ENCODE measurements at regions not wholly inside any gene's neighbourhood (a gene's known extent, or its start where the extent isn't known, plus 50 kb on each side); places are given as distances from the start of the nearest gene placed in this dataset.

DNA sequence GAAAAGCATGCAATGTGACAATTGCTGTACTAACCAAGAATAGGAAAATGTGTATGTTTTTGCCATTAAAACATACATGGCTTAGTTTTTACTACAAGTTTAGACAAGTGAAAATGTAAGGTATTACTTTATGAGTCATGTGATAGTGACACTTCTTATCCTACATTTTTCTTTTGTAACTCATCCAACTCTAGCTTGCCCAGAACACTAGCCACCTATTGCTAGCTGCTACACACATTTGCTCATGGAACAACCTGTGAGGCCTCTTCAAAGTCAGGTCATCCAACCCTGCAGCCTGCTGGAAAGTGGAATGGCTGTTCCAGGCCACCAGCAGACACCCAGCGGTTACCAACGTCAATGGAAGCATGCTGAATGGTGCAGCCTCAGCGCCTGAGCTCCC is 1043.9 kb downstream of the TMEM182 start:
- TF ChIP-seq, protein P1, sequence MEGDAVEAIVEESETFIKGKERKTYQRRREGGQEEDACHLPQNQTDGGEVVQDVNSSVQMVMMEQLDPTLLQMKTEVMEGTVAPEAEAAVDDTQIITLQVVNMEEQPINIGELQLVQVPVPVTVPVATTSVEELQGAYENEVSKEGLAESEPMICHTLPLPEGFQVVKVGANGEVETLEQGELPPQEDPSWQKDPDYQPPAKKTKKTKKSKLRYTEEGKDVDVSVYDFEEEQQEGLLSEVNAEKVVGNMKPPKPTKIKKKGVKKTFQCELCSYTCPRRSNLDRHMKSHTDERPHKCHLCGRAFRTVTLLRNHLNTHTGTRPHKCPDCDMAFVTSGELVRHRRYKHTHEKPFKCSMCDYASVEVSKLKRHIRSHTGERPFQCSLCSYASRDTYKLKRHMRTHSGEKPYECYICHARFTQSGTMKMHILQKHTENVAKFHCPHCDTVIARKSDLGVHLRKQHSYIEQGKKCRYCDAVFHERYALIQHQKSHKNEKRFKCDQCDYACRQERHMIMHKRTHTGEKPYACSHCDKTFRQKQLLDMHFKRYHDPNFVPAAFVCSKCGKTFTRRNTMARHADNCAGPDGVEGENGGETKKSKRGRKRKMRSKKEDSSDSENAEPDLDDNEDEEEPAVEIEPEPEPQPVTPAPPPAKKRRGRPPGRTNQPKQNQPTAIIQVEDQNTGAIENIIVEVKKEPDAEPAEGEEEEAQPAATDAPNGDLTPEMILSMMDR (IDR thresholded peaks at IDR 0.05) = no peak
- no peak for TF ChIP-seq POLR2A (IDR thresholded peaks at IDR 0.05)
